H1 (cell line): ENCODE measurements at regions not wholly inside any gene's neighbourhood (a gene's known extent, or its start where the extent isn't known, plus 50 kb on each side); places are given as distances from the start of the nearest gene placed in this dataset.

Source experiments
- CTCF ChIA-PET: fragments of 300-600 bp; sonication (Branson Sonifier 250); formaldehyde crosslinking; loops from one replicate; lab custom pipeline; 2021; ENCODE audit not compliant: partially characterized antibody; lab: Charles Lee
- POLR2A ChIA-PET: fragments of 300-600 bp; sonication (Branson Sonifier 250); formaldehyde crosslinking; loops from one replicate; lab custom pipeline; 2021; ENCODE audit warnings: inconsistent platforms; ENCODE audit not compliant: partially characterized antibody; lab: Charles Lee
- DNase-seq, 2 experiments: peaks; one replicate each; pipeline versions ENCODE4 v3.0.0 to v3.0.0-alpha.2; 2010 to 2022; ENCODE audit warnings: low spot score in 2 of 2, low read depth in 1 of 2, mixed read lengths in 1 of 2
- FAIRE-seq: peaks from 2 replicates; lab custom pipeline; 2011; peaks lifted over from hg19 to GRCh38; lab: Jason Lieb, UNC
- H2AFZ ChIP-seq: 2 replicates; pipeline ENCODE4 v1.8.1; 2012; ENCODE audit warnings: low read length, inconsistent platforms
- H2AK5ac ChIP-seq: 2 replicates; pipeline ENCODE4 v1.6.1; 2013; ENCODE audit warnings: low read depth, low read length
- H2BK120ac ChIP-seq: replicated peaks from 2 replicates; pipeline ENCODE3; 2013; ENCODE audit warnings: low read depth, low read length, inconsistent platforms
- H2BK12ac ChIP-seq: 2 replicates; pipeline ENCODE4 v1.6.1; 2013; ENCODE audit warnings: low read depth, low read length
- H2BK15ac ChIP-seq: 2 replicates; pipeline ENCODE4 v1.6.1; 2013; ENCODE audit warnings: low read length
- H2BK20ac ChIP-seq: 2 replicates; pipeline ENCODE4 v1.6.1; 2013; ENCODE audit warnings: low read length
- H2BK5ac ChIP-seq: 2 replicates; pipeline ENCODE4 v1.6.1; 2013; ENCODE audit warnings: low read depth, low read length
- H3K14ac ChIP-seq: 2 replicates; pipeline ENCODE4 v1.6.1; 2013; ENCODE audit warnings: inconsistent platforms; ENCODE audit not compliant: insufficient read length
- H3K18ac ChIP-seq: 2 replicates; pipeline ENCODE4 v1.6.1; 2013; ENCODE audit warnings: low read length; ENCODE audit errors: extremely low read depth
- H3K23ac ChIP-seq: 2 replicates; pipeline ENCODE4 v1.6.1; 2013; ENCODE audit warnings: inconsistent platforms; ENCODE audit not compliant: insufficient read length
- H3K23me2 ChIP-seq: 2 replicates; pipeline ENCODE4 v1.6.1; 2013; ENCODE audit warnings: low read depth, low read length
- H3K27ac ChIP-seq: 2 replicates; pipeline ENCODE4 v1.6.1; 2011; ENCODE audit warnings: low read depth, low read length, inconsistent platforms
- H3K27me3 ChIP-seq, 4 experiments: replicated peaks in 1 of 4; 1 replicate in 1 of 4; 2 replicates in 3 of 4; pipeline versions ENCODE4 v1.6.1 to v1.8.1; 2011 to 2013; ENCODE audit warnings: low read length in 3 of 4, mild to moderate bottlenecking in 3 of 4, inconsistent platforms in 2 of 4, mixed read lengths in 2 of 4, moderate library complexity in 1 of 4; ENCODE audit not compliant: control insufficient read depth in 3 of 4, insufficient read depth in 3 of 4; ENCODE audit errors: extremely low read depth in 1 of 4
- H3K36me3 ChIP-seq, 4 experiments: 2 replicates each; pipeline versions ENCODE4 v1.6.1 to v1.8.1; 2011 to 2013; ENCODE audit warnings: mild to moderate bottlenecking in 4 of 4, low read length in 3 of 4, moderate library complexity in 2 of 4, control low read depth in 1 of 4, inconsistent platforms in 1 of 4; ENCODE audit not compliant: insufficient read depth in 4 of 4, control insufficient read depth in 2 of 4
- H3K4ac ChIP-seq: replicated peaks from 2 replicates; pipeline ENCODE3; 2013; ENCODE audit warnings: low read length, low read depth, mixed read lengths, inconsistent platforms; ENCODE audit not compliant: insufficient read length
- H3K4me1 ChIP-seq, 4 experiments: replicated peaks in 1 of 4; 1 replicate in 1 of 4; 2 replicates in 3 of 4; pipeline versions ENCODE4 v1.6.1 to v1.8.1; 2011 to 2013; ENCODE audit warnings: low read length in 3 of 4, inconsistent platforms in 2 of 4, mixed read lengths in 1 of 4; ENCODE audit not compliant: insufficient read depth in 4 of 4, control insufficient read depth in 3 of 4
- H3K4me2 ChIP-seq, 2 experiments: 2 replicates each; pipeline versions ENCODE4 v1.6.1 to v1.8.1; 2011 to 2013; ENCODE audit warnings: low read depth in 2 of 2, low read length in 2 of 2, control low read depth in 1 of 2, inconsistent platforms in 1 of 2, mild to moderate bottlenecking in 1 of 2; ENCODE audit not compliant: insufficient read depth in 1 of 2
- H3K4me3 ChIP-seq, 4 experiments: fragments of 200-600, 300-600 bp in 1 of 4; sonication (generic), shearing (Covaris generic), sonication (Bioruptor Twin) in 1 of 4; 2 replicates each; pipeline versions ENCODE4 v1.5.1 to v1.8.1; 2011 to 2016; ENCODE audit warnings: low read length in 4 of 4, low read depth in 3 of 4, control low read depth in 2 of 4, inconsistent platforms in 2 of 4, mild to moderate bottlenecking in 2 of 4, mixed read lengths in 1 of 4, moderate library complexity in 1 of 4; ENCODE audit not compliant: insufficient read depth in 2 of 4; ENCODE audit errors: extremely low read depth in 1 of 4
- H3K56ac ChIP-seq: replicated peaks from 2 replicates; pipeline ENCODE3; 2013; ENCODE audit warnings: low read depth, mild to moderate bottlenecking, mixed read lengths, low read length, inconsistent platforms; ENCODE audit not compliant: insufficient read length
- H3K79me1 ChIP-seq: 2 replicates; pipeline ENCODE4 v1.6.1; 2013; ENCODE audit warnings: low read depth, low read length, control low read depth
- H3K79me2 ChIP-seq, 2 experiments: 2 replicates each; pipeline versions ENCODE4 v1.6.1 to v1.8.1; 2012 to 2013; ENCODE audit warnings: low read length in 2 of 2, mild to moderate bottlenecking in 2 of 2, inconsistent platforms in 1 of 2; ENCODE audit not compliant: insufficient read depth in 2 of 2, control insufficient read depth in 1 of 2
- H3K9ac ChIP-seq, 4 experiments: replicated peaks in 1 of 4; 1 replicate in 1 of 4; 2 replicates in 3 of 4; pipeline versions ENCODE4 v1.6.1 to v1.8.1; 2011 to 2013; ENCODE audit warnings: low read depth in 3 of 4, low read length in 3 of 4, control low read depth in 2 of 4, mild to moderate bottlenecking in 2 of 4, moderate library complexity in 2 of 4, inconsistent platforms in 1 of 4; ENCODE audit errors: extremely low read depth in 1 of 4
- H3K9me3 ChIP-seq, 2 experiments: 2 replicates each; pipeline versions ENCODE4 v1.6.1 to v1.8.1; 2012 to 2013; ENCODE audit warnings: mild to moderate bottlenecking in 2 of 2, moderate library complexity in 2 of 2, control low read depth in 1 of 2, inconsistent platforms in 1 of 2, low read depth in 1 of 2, low read length in 1 of 2, mixed read lengths in 1 of 2; ENCODE audit not compliant: insufficient read depth in 2 of 2
- H4K20me1 ChIP-seq, 2 experiments: replicated peaks in 1 of 2; 2 replicates each; pipeline versions ENCODE3 to v1.8.1; 2011 to 2013; ENCODE audit warnings: inconsistent platforms in 2 of 2, low read length in 2 of 2, mild to moderate bottlenecking in 1 of 2; ENCODE audit not compliant: insufficient read depth in 2 of 2, control insufficient read depth in 1 of 2
- H4K5ac ChIP-seq: 2 replicates; pipeline ENCODE4 v1.6.1; 2013; ENCODE audit warnings: low read length, low read depth, mixed read lengths, inconsistent platforms; ENCODE audit not compliant: insufficient read length
- H4K8ac ChIP-seq: 2 replicates; pipeline ENCODE4 v1.8.0; 2013; ENCODE audit warnings: mild to moderate bottlenecking, moderate library complexity, low read length, inconsistent platforms; ENCODE audit not compliant: insufficient read depth; ENCODE audit errors: extremely low read depth
- H4K91ac ChIP-seq: replicated peaks from 2 replicates; pipeline ENCODE3; 2013; ENCODE audit warnings: low read length, mixed read lengths, inconsistent platforms; ENCODE audit not compliant: insufficient read length
- NANOG ChIP-seq: IDR thresholded peaks from 2 replicates; pipeline ENCODE4 v1.6.1; 2011; ENCODE audit warnings: low read length, low read depth, mild to moderate bottlenecking, inconsistent platforms; ENCODE audit not compliant: insufficient read depth, poor library complexity, severe bottlenecking
- POLR2AphosphoS5 ChIP-seq: IDR thresholded peaks from 2 replicates; pipeline ENCODE4 v1.6.1; 2011; ENCODE audit warnings: low read depth, low read length
- RXRA ChIP-seq: IDR thresholded peaks from 2 replicates; pipeline ENCODE4 v1.6.1; 2011; ENCODE audit warnings: low read depth, mild to moderate bottlenecking, low read length, moderate library complexity; ENCODE audit not compliant: insufficient read depth
- SIN3A ChIP-seq, 2 experiments: IDR thresholded peaks in 1 of 2; conservative IDR thresholded peaks in 1 of 2; 2 replicates each; pipeline ENCODE4 v1.6.1; 2011 to 2012; ENCODE audit warnings: low read length in 2 of 2, improper control_type of control experiment in 1 of 2, low read depth in 1 of 2, mild to moderate bottlenecking in 1 of 2
- WGBS, 2 experiments: shearing (Covaris generic) in 1 of 2; methylation state at CpG; one replicate each; pipeline versions ENCODE4 v1.1.6 to v1.1.7; 2013 to 2015; ENCODE audit warnings: low lambda C conversion rate in 2 of 2, mixed read lengths in 2 of 2, inconsistent platforms in 1 of 2, low coverage in 1 of 2, missing lambda C conversion rate in 1 of 2; ENCODE audit not compliant: insufficient replicate concordance in 2 of 2, insufficient coverage in 1 of 2, insufficient read length in 1 of 2; ENCODE audit errors: extremely low coverage in 1 of 2, missing lambda C conversion rate in 1 of 2; 5-methylcytosine and 5-hydroxymethylcytosine counted together
- TF ChIP-seq, protein P1 (sequence below), 3 experiments: IDR thresholded peaks; 1 replicate in 2 of 3; 2 replicates in 1 of 3; pipeline versions ENCODE4 v1.5.1 to v1.6.1; 2011; ENCODE audit warnings: low read length in 3 of 3, mild to moderate bottlenecking in 3 of 3, inconsistent platforms in 2 of 3, low read depth in 1 of 3, moderate library complexity in 1 of 3; ENCODE audit not compliant: insufficient read depth in 1 of 3; ENCODE audit errors: control extremely low read depth in 1 of 3

DNA sequence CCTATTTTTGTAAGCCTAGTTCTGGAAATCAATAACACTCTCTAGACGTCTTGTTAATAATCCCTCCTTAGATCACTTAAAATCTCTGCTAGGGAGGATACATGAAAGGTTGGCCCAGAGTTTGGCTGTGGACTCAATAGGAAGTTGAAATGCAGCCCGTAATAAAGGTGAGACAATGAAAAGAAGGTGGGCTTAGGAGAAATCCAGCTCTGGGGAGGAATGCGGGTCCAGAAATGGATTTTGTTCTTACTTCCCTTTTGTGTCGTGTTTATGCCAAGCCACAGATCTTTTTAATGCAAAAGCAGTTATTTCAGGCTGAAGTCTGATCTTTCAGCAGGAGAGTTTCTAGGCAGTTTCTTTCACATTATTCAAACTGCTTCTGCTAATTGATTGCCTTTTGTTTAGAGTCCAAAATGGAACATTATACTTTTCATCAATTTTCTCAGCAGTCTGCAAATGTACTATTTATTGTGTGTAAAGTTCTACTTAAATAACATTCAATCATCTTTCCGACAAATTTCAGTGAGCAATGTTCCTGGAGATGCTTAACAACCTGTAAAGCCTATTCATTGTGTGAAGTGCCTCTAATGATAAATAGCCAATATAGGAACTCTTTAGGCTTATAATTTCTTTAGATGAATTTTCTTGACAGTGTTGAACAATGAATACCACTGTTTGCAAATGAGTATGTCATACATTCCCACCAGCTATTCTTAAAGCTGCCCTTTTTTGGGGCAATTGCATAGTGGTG is 252.9 kb upstream of the KRR1 start:
- Histone ChIP-seq H2BK5ac (no peak overlapping the region), H3K79me1 (no peaks in the 10 kb centered on the region), H4K20me1 (no peaks in the 10 kb centered on the region), H3K14ac (no peak overlapping the region), H3K4me2 (no peak overlapping the region), H3K27me3 (no peaks in the 10 kb centered on the region), H3K23ac (no peak overlapping the region), H2AFZ (0 out of 2 replicates have a peak overlapping the region, but pooled peaks have one; percentile 1), H3K27ac (no peak overlapping the region), H2BK12ac (no peak overlapping the region), H3K4ac (no peak overlapping the region), H3K9me3 (no peaks in the 10 kb centered on the region), H3K23me2 (no peaks in the 10 kb centered on the region), H3K4me3 (no peak overlapping the region), H2AK5ac (no peak overlapping the region), H3K79me2 (no peaks in the 10 kb centered on the region), H3K18ac (no peak overlapping the region), H3K56ac (no peak overlapping the region), H2BK20ac (peak overlapping the region; percentile 27; the same call in 1 of the 2 replicates), H4K8ac (no peak overlapping the region), H4K5ac (no peak overlapping the region), H2BK15ac (no peak overlapping the region), H3K9ac (no peak overlapping the region), H3K4me1 (peaks cover 0 to 14% (median 1%) of the 10 kb centered on the region in 4 experiments; a peak in 3 of 7 replicates), H2BK120ac (no peak overlapping the region), H3K36me3 (no peaks in the 10 kb centered on the region), H4K91ac (no peak overlapping the region)
- no peak for TF ChIP-seq RXRA
- TF ChIP-seq, protein P1, sequence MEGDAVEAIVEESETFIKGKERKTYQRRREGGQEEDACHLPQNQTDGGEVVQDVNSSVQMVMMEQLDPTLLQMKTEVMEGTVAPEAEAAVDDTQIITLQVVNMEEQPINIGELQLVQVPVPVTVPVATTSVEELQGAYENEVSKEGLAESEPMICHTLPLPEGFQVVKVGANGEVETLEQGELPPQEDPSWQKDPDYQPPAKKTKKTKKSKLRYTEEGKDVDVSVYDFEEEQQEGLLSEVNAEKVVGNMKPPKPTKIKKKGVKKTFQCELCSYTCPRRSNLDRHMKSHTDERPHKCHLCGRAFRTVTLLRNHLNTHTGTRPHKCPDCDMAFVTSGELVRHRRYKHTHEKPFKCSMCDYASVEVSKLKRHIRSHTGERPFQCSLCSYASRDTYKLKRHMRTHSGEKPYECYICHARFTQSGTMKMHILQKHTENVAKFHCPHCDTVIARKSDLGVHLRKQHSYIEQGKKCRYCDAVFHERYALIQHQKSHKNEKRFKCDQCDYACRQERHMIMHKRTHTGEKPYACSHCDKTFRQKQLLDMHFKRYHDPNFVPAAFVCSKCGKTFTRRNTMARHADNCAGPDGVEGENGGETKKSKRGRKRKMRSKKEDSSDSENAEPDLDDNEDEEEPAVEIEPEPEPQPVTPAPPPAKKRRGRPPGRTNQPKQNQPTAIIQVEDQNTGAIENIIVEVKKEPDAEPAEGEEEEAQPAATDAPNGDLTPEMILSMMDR (IDR thresholded peaks at IDR 0.05; ENCODE audit: control extremely low read depth in 1 of 3, insufficient read depth in 1 of 3, low read depth in 1 of 3, low read length in 3 of 3), result no peak
- no peak for TF ChIP-seq POLR2AphosphoS5
- TF ChIP-seq NANOG, result no peak
- TF ChIP-seq SIN3A (conservative IDR thresholded peaks at IDR 0.05 in 1 of 2, IDR thresholded peaks at IDR 0.05 in 1 of 2; ENCODE audit: low read depth in 1 of 2, low read length in 2 of 2), result no peak
- no peak for FAIRE-seq
- ChIA-PET CTCF (interaction anchor here (1.1 kb wide), 1 partner anchor 141 kb away, joined by 3 read pairs; no protein-coding TSS in a partner anchor), POLR2A (no interaction called here)
- DNase-seq, result no peak
- WGBS, 2 experiments, result 86% methylated on average over 5 of the region's 5 CpGs; no CpG with 5 or more reads in 1 of the 2 experiments
